ENCODE measurements at regions not wholly inside any gene's neighbourhood (a gene's known extent, or its start where the extent isn't known, plus 50 kb on each side); places are given as distances from the start of the nearest gene placed in this dataset.
A peak's percentile ranks its signal among the peaks of the same experiment; 100 is the strongest.

- no peaks in the 10 kb centered on the region for H3K4me1 Mint-ChIP-seq
- H3K27me3 Mint-ChIP-seq, result no peaks in the 10 kb centered on the region
Measured at GRCh38 chr2:22499082-22499839, 885.7 kb upstream of the KLHL29 start.

DNA sequence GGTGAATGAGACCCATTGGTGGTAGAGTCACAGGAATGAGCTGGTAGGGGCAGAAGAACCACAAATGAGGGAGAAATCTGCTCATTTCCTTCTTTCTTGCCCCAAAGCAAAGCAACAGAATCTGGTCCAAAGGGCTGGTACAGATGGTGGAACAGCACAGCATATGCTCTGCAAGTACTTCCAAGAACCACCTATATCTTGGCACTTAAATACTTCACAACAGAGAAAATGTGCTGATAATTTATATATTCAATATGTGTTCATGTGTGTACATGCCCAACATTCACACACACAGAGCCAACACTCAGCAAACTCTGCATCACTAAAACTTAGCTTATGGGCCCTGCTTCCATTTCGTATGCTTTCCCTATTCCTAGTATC, 884.4 kb upstream of the KLHL29 start:
- Mint-ChIP-seq H3K4me3 (no peak overlapping the region), H3K27ac (no peak overlapping the region), H3K9me3 (peaks cover 2 to 35% (median 10%) of the 10 kb centered on the region in 9 donors), H3K27me3 (no peaks in the 10 kb centered on the region), H3K36me3 (no peaks in the 10 kb centered on the region), H3K4me1 (no peaks in the 10 kb centered on the region)
- no peak for DNase-seq
- POLR2A ChIA-PET, result no interaction called here
- ATAC-seq, result no peak

More at GRCh38 chr2:22499082-22499839, 885.7 kb upstream of the KLHL29 start:
- POLR2A ChIA-PET, result no interaction called here
- H3K4me3 Mint-ChIP-seq, result peak overlapping the region in 1 of 10 donors; percentile 52
- DNase-seq (no peak), ATAC-seq (no peak)
- no peak overlapping the region for H3K27ac Mint-ChIP-seq
- no peaks in the 10 kb centered on the region for H3K36me3 Mint-ChIP-seq
- H3K9me3 Mint-ChIP-seq, result peaks cover 2 to 28% (median 10%) of the 10 kb centered on the region in 9 donors

- Mint-ChIP-seq H3K27ac (no peak overlapping the region), H3K4me1 (no peaks in the 10 kb centered on the region), H3K9me3 (peaks cover 2 to 35% (median 10%) of the 10 kb centered on the region in 9 donors), H3K4me3 (no peak overlapping the region), H3K27me3 (no peaks in the 10 kb centered on the region), H3K36me3 (no peaks in the 10 kb centered on the region)
- ATAC-seq (no peak), DNase-seq (no peak)
- POLR2A ChIA-PET, result no interaction called here
Measured at GRCh38 chr2:22501851-22502250, 883.1 kb upstream of the KLHL29 start.

- POLR2A ChIA-PET, result no interaction called here
- Mint-ChIP-seq H3K27me3 (no peaks in the 10 kb centered on the region), H3K4me3 (no peak overlapping the region), H3K9me3 (peaks cover 0 to 20% (median 7%) of the 10 kb centered on the region in 9 donors), H3K36me3 (no peaks in the 10 kb centered on the region), H3K4me1 (no peaks in the 10 kb centered on the region), H3K27ac (no peak overlapping the region)
- no peak for ATAC-seq
- no peak for DNase-seq
Measured at GRCh38 chr2:22513563-22513962, 871.4 kb upstream of the KLHL29 start.

DNA sequence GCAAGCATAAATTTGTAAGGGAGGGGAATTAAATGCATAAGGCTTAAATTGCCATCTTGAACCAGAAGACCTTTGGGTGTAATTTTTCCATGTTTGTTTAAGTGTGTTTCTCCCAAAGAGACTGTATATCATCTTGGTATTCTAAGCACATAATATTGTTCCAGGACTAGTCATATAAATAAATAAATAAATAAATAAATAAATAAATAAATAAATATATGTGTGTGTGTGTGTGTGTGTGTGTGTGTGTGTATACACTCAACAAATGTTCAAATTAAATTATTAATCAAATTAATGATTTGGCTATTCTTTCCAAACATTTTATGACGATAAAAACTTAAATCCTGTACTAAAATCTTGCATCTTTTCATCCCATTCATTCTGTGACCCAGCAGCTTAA, 867.8 kb upstream of the KLHL29 start:
- Mint-ChIP-seq H3K4me3 (no peak overlapping the region), H3K27me3 (peaks cover 0 to 1% (median 0%) of the 10 kb centered on the region in 5 donors), H3K27ac (no peak overlapping the region), H3K36me3 (no peaks in the 10 kb centered on the region), H3K4me1 (no peaks in the 10 kb centered on the region), H3K9me3 (peaks cover 0 to 14% (median 6%) of the 10 kb centered on the region in 9 donors)
- ATAC-seq (no peak), DNase-seq (no peak)
- POLR2A ChIA-PET, result no interaction called here

GRCh38 chr2:22518641-22519040, 866.3 kb upstream of the KLHL29 start:
- POLR2A ChIA-PET, result no interaction called here
- no peak for DNase-seq
- Mint-ChIP-seq H3K4me1 (no peaks in the 10 kb centered on the region), H3K27ac (no peak overlapping the region), H3K4me3 (no peak overlapping the region), H3K27me3 (peaks cover 0 to 1% (median 0%) of the 10 kb centered on the region in 5 donors), H3K9me3 (peaks cover 0 to 13% (median 2%) of the 10 kb centered on the region in 9 donors), H3K36me3 (no peaks in the 10 kb centered on the region)
- no peak for ATAC-seq

DNA sequence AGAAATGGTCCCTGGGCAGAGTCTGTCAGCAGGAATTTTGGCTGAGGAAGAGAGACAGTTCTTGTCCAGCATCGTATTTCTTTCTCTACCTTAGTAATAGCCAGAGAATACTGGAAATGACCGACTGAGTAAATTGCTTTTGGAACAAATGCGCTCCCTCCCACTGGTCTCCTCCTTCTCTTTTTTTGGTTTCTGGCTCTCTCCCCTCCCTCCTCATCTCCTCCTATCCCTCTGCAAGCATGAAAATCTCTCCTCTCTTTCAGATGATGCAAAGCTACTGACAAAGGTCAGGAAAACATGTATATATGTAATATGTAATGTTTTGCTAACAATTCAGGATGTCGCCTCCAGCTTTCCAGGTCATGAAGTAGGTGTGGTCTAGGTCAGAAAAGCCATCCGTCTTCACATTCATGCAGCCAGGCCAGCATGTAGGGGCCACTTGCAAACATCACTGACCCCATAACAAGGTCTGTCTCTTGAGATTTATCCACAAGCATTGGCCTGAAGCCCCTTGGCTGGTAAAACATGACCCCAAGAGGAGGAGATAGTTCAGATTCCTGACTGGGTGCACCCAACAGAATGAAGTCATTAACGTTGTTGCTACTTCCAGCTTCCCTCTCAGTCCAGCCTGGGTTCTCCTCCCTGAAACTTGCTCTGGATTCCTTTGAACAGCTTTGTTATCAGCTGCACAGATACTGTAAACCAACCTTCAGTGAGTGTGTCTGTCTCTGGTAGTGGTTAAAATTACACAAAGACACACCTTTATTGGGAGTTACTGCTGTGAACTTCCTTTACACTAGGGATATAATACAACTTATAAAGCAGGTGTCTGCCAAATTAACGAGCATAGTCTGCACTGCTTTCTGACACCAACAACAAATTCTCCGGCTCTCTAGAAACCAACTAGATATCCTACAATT, 864.4 kb upstream of the KLHL29 start:
- no peak for ATAC-seq
- Mint-ChIP-seq H3K27me3 (peaks cover 0 to 1% (median 0%) of the 10 kb centered on the region in 5 donors), H3K36me3 (no peaks in the 10 kb centered on the region), H3K4me1 (no peaks in the 10 kb centered on the region), H3K4me3 (no peak overlapping the region), H3K9me3 (peaks cover 0 to 11% (median 4%) of the 10 kb centered on the region in 9 donors), H3K27ac (no peak overlapping the region)
- POLR2A ChIA-PET, result no interaction called here
- no peak for DNase-seq

GRCh38 chr2:22521620-22522019, 863.4 kb upstream of the KLHL29 start:
- Mint-ChIP-seq H3K4me1 (no peaks in the 10 kb centered on the region), H3K27me3 (peaks cover 0 to 1% (median 0%) of the 10 kb centered on the region in 5 donors), H3K9me3 (peaks cover 0 to 11% (median 4%) of the 10 kb centered on the region in 9 donors), H3K27ac (no peak overlapping the region), H3K36me3 (no peaks in the 10 kb centered on the region), H3K4me3 (no peak overlapping the region)
- POLR2A ChIA-PET, result no interaction called here
- ATAC-seq (no peak), DNase-seq (no peak)

- H3K4me3 Mint-ChIP-seq, result no peak overlapping the region
- no peaks in the 10 kb centered on the region for H3K4me1 Mint-ChIP-seq
- ATAC-seq (no peak), DNase-seq (no peak)
- H3K27me3 Mint-ChIP-seq, result no peaks in the 10 kb centered on the region
- POLR2A ChIA-PET, result no interaction called here
- no peaks in the 10 kb centered on the region for H3K36me3 Mint-ChIP-seq
- H3K9me3 Mint-ChIP-seq, result peaks cover 0 to 18% (median 9%) of the 10 kb centered on the region in 9 donors
- no peak overlapping the region for H3K27ac Mint-ChIP-seq
Measured at GRCh38 chr2:22525681-22526080, 859.3 kb upstream of the KLHL29 start.

- POLR2A ChIA-PET, result no interaction called here
- Mint-ChIP-seq H3K4me1 (no peaks in the 10 kb centered on the region), H3K9me3 (peaks cover 0 to 25% (median 5%) of the 10 kb centered on the region in 9 donors), H3K4me3 (no peak overlapping the region), H3K27ac (no peak overlapping the region), H3K36me3 (no peaks in the 10 kb centered on the region), H3K27me3 (no peaks in the 10 kb centered on the region)
- ATAC-seq (no peak), DNase-seq (no peak)
Measured at GRCh38 chr2:22530131-22530530, 854.8 kb upstream of the KLHL29 start.

DNA sequence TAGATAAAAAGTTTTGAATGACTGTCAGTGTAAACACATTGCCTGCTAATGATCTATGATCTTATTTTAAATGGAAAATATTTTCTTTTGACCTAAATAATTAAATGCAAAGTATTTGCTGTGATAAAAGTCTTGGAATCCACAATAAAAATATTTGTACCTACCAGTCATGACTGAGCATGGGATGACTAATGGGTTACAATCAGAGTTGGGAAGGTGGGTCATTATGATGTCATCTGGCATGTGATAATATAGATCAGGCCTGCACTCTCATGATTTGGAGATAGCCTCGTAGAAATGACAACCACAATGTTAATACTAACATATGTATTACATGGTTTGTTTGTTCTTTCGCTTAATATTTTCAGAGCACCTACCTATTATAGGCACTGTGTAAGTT, 848.8 kb upstream of the KLHL29 start:
- no peaks in the 10 kb centered on the region for H3K27me3 Mint-ChIP-seq
- POLR2A ChIA-PET, result no interaction called here
- H3K4me3 Mint-ChIP-seq, result no peak overlapping the region
- no peak for DNase-seq
- H3K4me1 Mint-ChIP-seq, result no peaks in the 10 kb centered on the region
- no peaks in the 10 kb centered on the region for H3K36me3 Mint-ChIP-seq
- no peak overlapping the region for H3K27ac Mint-ChIP-seq
- H3K9me3 Mint-ChIP-seq, result peaks cover 0 to 37% (median 6%) of the 10 kb centered on the region in 9 donors
- no peak for ATAC-seq

- Mint-ChIP-seq H3K4me1 (no peaks in the 10 kb centered on the region), H3K36me3 (no peaks in the 10 kb centered on the region), H3K27ac (no peak overlapping the region), H3K27me3 (no peaks in the 10 kb centered on the region), H3K9me3 (peaks cover 0 to 34% (median 4%) of the 10 kb centered on the region in 9 donors), H3K4me3 (no peak overlapping the region)
- DNase-seq, result no peak
- POLR2A ChIA-PET, result no interaction called here
- no peak for ATAC-seq
Measured at GRCh38 chr2:22554453-22554852, 830.5 kb upstream of the KLHL29 start.

- no peak overlapping the region for H3K27ac Mint-ChIP-seq
- no peaks in the 10 kb centered on the region for H3K27me3 Mint-ChIP-seq
- DNase-seq (no peak), ATAC-seq (no peak)
- H3K4me3 Mint-ChIP-seq, result no peak overlapping the region
- H3K9me3 Mint-ChIP-seq, result peaks cover 0 to 30% (median 4%) of the 10 kb centered on the region in 9 donors
- POLR2A ChIA-PET, result no interaction called here
- H3K4me1 Mint-ChIP-seq, result no peaks in the 10 kb centered on the region
- no peaks in the 10 kb centered on the region for H3K36me3 Mint-ChIP-seq
Measured at GRCh38 chr2:22557406-22557805, 827.6 kb upstream of the KLHL29 start.
